GM19043 (cell line): ENCODE measurements at regions not wholly inside any gene's neighbourhood (a gene's known extent, or its start where the extent isn't known, plus 50 kb on each side); places are given as distances from the start of the nearest gene placed in this dataset.

Source experiments
- ATAC-seq: cut with Tn5 transposase; IDR thresholded peaks from one replicate; pipeline ENCODE4 v1.9.1; 2021; ENCODE audit warnings: low read depth; ENCODE audit not compliant: unreplicated experiment

- ATAC-seq: no peak
These were observed 220.1 kb upstream of the GHITM start for GRCh38 chr10:83919187-83919586.

DNA sequence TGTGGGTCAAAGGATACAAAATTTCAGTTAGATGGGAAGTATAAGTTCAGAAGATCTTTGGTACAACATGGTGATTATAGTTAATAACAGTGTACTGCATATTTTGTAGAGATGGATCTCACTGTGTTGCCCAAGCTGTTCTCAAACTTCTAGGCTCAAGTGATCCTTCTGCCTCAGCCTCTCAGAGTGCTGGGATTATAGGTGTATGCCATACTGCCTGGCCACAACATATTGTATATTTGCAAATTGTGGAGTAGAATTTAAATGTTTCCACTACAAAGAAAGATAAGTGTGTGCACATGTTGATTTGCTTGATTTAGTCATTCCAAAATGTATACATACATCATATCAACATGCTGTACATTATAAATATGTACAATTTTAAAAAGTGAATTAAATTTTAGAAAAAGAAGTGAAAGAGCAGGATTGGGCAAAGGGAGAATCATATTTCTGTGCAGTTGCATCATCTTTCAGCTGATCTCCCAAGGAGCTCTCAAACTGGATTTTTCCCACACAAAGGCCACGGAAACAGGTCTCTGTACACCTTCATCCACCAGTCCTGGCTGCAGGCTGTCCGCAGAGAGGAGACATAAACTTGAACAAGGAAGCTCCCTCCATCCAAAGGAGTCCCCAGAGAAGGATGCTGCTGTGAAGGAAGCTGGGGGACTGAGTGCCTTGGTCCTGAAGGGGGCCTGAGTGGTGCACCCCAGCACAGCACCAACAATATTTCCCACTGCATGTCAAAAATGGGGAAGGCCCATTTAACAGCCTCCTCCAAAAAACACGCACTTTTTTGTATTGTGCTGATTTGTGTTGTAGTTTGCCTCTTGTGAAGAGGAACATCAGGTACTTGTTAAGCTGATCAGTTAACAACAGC, 217.1 kb upstream of the GHITM start:
- ATAC-seq: no peak

DNA sequence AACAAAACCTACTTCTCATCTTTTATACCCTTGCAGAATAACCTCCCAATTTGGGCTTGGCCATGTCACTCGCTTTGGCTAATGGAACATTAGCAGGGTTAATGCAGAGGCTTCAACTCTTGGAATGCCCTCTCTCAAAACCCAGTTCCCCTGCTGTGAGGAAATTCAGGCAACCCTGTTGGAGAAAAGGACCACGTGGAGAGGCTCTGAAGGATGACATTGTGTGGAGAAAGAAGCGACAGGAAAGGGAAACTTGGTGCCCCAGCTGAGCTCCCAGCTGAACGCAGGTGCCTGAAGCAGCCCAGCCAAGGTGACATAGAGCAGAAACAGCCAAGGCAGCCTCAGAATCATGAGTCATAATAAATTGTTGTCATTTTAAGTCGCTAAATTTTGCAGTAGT, 214.2 kb upstream of the GHITM start:
- no peak for ATAC-seq

GRCh38 chr10:83926606-83927005, 212.7 kb upstream of the GHITM start:
- ATAC-seq: no peak

- no peak for ATAC-seq
These were observed 212.1 kb upstream of the GHITM start for GRCh38 chr10:83927166-83927565.

GRCh38 chr10:83929399-83929798, 209.9 kb upstream of the GHITM start:
- no peak for ATAC-seq

DNA sequence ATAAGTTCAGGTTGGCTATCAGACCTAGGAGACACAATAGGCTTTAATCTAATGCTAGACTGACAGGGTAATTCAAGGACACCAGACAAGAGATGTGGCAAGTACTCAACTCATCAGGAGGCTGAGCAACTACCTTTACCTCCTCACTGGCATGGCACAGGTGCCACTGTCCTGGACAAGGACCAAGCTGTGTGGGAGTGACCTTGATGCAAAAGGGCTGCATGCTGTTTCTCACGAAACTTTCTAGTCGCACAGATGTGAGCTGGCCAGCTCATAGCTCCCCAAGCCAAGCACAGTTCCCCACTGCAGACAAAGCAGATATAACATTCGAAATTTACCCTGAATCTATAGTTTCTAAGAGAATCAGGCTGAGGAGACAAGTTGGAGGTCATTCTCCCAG, 207.6 kb upstream of the GHITM start:
- ATAC-seq: no peak

- ATAC-seq: no peak
These were observed 207.1 kb upstream of the GHITM start for GRCh38 chr10:83932245-83932644.

GRCh38 chr10:83934062-83934461, 205.2 kb upstream of the GHITM start:
- no peak for ATAC-seq

DNA sequence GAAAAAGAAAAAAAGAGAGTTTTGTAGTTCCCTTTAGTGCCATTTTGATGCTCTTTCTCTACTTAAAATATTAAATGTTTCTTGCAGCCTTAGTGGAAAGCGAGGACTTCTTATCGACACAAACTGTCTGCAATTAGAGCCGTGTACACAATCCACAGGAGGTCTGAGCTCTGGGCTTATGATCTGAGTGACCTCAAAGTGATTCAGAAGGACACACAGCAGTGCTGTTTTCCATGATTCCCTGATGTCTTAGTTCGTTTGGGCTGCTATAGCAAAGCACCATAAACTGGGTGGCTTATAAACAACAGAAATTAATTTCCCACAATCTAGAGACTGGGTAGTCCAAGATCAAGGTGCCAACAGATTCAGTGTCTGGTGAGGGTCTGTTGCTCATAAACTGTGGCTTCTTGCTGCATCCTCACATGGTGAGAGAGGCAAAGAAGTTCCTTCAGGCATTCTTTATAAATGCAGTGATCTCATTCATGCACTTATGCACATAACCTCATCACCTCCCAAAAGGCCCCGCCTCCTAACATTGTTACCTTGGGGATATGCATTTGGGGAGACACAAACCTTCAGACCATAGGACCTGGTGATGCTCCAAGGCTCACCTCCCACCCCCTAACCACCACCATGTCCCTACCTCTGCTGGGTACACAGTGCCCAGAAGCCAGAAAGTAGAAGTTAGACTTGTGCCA, 204.5 kb upstream of the GHITM start:
- ATAC-seq: no peak

GRCh38 chr10:83935339-83935736, 204.0 kb upstream of the GHITM start:
- ATAC-seq: no peak

DNA sequence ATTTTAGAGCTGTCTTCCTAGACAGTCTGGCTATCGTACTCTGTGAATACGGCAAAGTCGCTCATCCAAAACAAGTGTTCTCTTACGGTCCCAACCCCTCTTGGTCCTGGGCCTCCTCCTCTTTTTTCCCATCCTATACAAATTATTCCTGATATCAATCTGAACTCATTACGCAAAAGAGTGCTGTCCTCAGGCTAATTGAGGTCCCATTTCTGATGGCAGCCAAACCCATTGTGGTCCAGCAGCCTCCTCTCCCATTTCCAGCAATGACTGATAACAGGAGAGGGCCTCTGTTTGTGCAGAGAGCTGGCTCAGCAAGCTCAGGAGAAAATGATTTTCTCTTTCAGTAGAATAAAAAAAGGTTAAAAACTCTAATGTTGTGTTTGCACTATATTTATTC, 203.4 kb upstream of the GHITM start:
- no peak for ATAC-seq

DNA sequence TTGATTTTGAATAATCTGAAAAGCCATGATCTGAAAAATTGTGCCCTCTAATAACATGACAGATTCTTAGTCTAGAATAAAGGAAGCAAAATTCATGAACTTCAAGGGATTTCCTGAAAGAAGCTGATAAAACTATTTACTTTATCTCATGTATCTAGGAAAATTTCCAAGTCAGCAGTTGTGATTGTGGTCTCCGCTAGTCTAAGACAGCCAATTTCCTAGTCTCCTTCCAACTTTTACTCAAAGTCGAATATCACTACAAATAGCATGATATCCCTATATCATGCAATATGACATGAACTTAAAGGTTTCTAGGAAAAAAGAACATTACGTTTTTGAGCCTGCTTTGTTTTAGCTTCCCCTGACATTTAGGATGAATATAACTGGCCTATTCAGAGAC, 202.1 kb upstream of the GHITM start:
- ATAC-seq: no peak

DNA sequence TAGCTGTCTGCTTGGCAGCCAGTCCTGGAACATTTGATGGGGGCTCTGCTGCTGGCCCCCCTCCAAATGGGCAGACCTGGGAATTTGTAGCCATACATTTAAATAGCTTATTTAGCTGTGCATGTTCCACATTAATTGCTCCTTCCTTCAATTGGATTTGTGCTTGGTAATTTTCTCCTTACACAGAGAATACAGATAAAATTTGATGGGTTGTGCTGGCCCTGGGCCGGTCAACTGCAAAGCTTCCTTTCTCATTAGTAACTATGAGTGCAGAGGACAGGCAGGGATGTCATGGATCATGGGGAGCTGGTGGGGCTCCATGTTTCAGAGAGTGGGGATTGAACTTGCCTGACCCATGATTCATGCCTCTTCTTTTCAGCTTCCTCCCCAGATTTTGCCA, 201.5 kb upstream of the GHITM start:
- ATAC-seq: no peak

DNA sequence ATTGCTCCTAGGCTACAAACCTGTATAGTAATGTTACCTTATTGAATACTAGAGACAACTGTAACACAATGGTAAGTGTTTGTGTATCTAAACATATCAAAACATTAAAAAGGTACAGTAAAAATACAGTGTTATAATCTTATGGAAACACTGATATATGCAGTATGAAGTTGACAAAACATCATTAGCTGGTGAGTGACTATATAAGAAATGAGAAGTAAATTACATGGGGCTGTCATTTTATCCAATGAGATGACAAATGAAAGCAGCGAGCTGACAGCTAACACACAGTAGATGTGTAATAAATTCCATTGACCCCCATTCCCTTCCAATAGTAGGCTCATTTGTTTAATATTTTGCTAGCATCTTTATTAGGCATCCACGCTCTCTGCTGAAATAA, 198.1 kb upstream of the GHITM start:
- no peak for ATAC-seq

- no peak for ATAC-seq
These were observed 196.9 kb upstream of the GHITM start for GRCh38 chr10:83942410-83942809.

DNA sequence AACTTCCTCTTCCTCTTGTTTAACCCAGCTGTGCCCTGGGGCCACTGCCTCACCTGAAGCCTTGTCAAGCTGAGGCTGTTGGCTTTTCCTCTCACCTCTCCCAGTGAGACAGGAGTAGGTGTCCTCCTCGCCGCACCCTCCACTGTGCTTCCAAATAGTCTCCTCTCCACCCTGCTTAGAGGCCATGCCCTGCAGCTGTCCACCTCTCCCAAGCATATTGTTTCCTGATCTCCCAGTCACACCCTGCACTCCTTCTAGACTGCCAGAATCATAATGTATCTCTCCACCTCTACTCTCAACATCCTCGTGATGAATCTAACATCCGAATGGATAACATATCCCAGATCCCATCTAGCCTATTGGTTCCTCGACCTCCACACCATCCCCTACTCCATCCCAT, 196.3 kb upstream of the GHITM start:
- no peak for ATAC-seq

DNA sequence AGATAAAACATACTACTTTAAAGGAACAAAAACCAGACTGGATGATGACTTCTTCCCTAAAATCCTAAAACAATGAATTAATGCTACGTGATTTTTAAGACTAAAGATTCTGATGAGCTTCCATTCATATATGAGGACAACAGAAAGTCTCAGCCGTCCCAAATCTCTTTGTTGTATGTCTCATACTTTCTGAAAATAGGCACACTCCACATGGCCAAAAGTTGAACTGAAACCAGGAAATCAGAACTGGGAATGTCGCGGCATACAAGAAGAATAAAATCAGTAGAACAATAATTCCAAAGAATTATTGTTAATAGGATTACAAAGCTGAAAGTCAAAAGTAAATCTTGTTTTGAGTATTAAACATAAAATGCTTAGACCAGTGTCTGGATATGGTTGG, 195.4 kb upstream of the GHITM start:
- no peak for ATAC-seq

DNA sequence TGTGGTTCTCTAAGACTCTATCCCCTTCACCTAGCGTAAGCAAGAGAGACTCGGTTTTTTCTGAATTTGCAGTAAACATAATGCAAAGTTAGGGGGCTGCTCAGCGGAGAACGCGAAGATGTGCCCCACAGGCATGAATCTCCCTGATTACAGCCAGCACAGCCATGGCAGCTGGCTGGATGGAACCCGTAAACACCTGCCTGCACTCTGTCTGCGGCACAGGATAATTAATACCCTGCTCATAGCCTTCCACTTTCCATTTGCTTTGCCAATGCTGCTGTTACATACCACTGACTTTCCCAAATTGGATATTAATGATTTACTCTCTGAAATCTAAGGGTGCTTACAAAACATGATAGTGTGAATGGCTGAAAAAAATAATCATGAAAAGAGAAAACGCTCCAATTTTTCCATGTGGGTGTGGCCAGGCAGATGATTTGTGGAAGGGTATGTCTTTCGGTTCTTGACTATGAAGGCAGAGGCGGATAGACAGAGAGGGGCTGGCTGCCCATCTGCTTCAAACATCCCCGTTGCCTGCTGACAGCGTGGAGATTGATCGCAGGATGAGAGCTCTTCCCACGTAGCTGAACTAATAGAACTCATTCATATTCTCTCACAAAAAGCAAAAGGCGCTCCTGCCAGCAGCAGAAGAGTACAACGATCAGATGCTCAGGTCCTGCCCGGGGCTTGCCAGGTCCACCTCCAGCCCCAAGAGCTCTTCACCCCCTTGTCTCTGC, 193.2 kb upstream of the GHITM start:
- no peak for ATAC-seq

- no peak for ATAC-seq
These were observed 187.0 kb upstream of the GHITM start for GRCh38 chr10:83952314-83952713.

DNA sequence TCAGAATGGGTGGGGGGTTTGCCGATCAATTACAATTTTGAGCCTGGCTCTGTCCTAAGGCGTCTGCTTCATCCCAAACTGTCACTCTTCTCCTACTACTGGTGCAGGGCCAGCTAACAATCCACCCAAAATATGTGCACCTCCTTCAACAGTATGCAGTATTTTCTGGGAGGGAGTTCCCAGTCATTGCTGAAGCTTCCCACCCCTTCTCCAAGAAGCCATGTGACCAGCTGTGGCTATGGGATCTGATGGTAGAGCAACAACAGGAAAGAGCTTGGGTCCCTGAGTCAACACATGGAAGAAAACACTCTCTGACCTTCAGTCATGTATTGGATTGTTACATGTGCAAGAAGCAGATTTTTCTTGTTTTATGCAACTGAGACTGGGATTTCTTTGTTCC, 185.7 kb upstream of the GHITM start:
- no peak for ATAC-seq
